Gastrocnemius medialis (tissue), 4 donors: ENCODE measurements at regions not wholly inside any gene's neighbourhood (a gene's known extent, or its start where the extent isn't known, plus 50 kb on each side); places are given as distances from the start of the nearest gene placed in this dataset.
"Not testable (repeated sequence)": the region's sequence is repeated elsewhere in the genome, so short reads cannot be mapped to it uniquely, and the experiment has no call there.

Experiments used
- ATAC-seq, 2 donors: fragments of 150-250 bp; one replicate each; pipeline ENCODE4 v1.9.1; 2016
- DNase-seq, 2 donors: peaks; one replicate each; pipeline ENCODE4 v3.0.0-alpha.2; 2019
- H3K27ac ChIP-seq, 4 donors: fragments of 200-600 bp; sonication (generic); 1 replicate in 1 of 4; 2 replicates in 3 of 4; pipeline ENCODE4 v1.5.1; 2016 to 2018; ENCODE audit warnings: mild to moderate bottlenecking in 2 of 4, moderate library complexity in 1 of 4
- H3K27me3 ChIP-seq, 3 donors: fragments of 200-600 bp; sonication (generic) in 2 of 3; 1 replicate in 1 of 3; 2 replicates in 2 of 3; pipeline versions ENCODE4 v1.5.1 to v1.6.0; 2016 to 2019; ENCODE audit warnings: mild to moderate bottlenecking in 1 of 3, moderate library complexity in 1 of 3
- H3K36me3 ChIP-seq, 2 donors: fragments of 200-600 bp; sonication (generic) in 1 of 2; one replicate each; pipeline ENCODE4 v1.5.1; 2017 to 2018
- H3K4me1 ChIP-seq, 2 donors: fragments of 200-600 bp; sonication (generic) in 1 of 2; one replicate each; pipeline ENCODE4 v1.5.1; 2016 to 2017; ENCODE audit warnings: mild to moderate bottlenecking in 2 of 2
- H3K4me3 ChIP-seq, 4 donors: fragments of 200-600 bp; sonication (generic) in 3 of 4; 1 replicate in 1 of 4; 2 replicates in 3 of 4; pipeline ENCODE4 v1.5.1; 2016 to 2019; ENCODE audit warnings: mild to moderate bottlenecking in 2 of 4
- H3K9me3 ChIP-seq, 3 donors: fragments of 200-600 bp; sonication (generic) in 2 of 3; 1 replicate in 1 of 3; 2 replicates in 2 of 3; pipeline ENCODE4 v1.5.1; 2016 to 2019
- POLR2A ChIP-seq, 2 donors: fragments of 450-650 bp; IDR thresholded peaks; one replicate each; pipeline ENCODE4 v1.6.1; 2017; ENCODE audit warnings: antibody characterized with exemption in 2 of 2, mild to moderate bottlenecking in 2 of 2, moderate library complexity in 2 of 2
- in situ Hi-C, 4 donors: fragments of 200-750 bp; cut with MboI; loops; one replicate each; pipeline versions ENCODE4 v1.15.0 to v1.8.0; 2017; ENCODE audit warnings: low sequenced_read_pairs in 4 of 4
- intact Hi-C: fragments of 100-400 bp; cut with DNase I; formaldehyde crosslinking; loops from one replicate; pipeline ENCODE4 v1.15.1; 2023; ENCODE audit warnings: low total_unique reads
- TF ChIP-seq, protein P1 (sequence below), 5 experiments: fragments of 450-650 bp in 3 of 5; fragments of 200-600 bp in 2 of 5; sonication (generic) in 2 of 5; IDR thresholded peaks in 4 of 5; conservative IDR thresholded peaks in 1 of 5; 1 replicate in 4 of 5; 2 replicates in 1 of 5; pipeline ENCODE4 v1.5.1; 2016 to 2019; ENCODE audit warnings: antibody characterized with exemption in 5 of 5, mild to moderate bottlenecking in 3 of 5, moderate library complexity in 3 of 5

DNA sequence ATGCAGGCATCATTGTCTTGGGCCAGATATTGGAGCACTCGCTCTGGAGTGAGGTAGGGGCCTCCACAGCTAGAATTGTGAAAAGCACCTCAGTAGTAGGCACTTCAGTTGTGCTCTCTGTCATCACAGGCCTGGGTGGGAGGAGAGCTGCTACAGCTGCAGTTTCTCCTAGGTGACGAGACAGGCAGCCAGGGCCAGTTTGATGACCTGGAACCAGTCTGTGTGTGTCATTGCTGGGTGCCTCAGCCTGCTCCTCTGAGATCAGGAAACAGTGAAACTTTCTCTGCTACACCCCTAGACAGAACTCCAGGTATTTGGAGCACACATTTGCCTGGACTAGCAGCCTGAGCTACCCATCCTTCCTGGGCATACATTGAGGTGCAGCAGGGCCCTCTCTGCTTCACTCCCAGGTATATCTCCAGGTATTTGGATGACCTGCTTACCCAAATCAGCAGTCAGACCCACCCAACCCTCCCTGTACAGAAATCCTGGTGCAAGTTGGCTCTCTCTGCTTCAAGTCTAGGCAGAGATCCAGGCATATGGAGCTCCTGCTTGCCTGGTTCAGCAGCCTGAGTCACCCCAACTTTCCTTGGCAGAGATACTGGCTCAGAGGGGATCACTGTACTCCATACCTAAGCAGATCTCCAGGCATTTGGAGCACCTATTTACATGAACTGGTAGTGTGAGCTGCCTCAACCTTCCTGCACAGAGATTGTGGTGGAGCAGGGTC, 54.3 kb upstream of the SGO1 start:
- TF ChIP-seq, protein P1, sequence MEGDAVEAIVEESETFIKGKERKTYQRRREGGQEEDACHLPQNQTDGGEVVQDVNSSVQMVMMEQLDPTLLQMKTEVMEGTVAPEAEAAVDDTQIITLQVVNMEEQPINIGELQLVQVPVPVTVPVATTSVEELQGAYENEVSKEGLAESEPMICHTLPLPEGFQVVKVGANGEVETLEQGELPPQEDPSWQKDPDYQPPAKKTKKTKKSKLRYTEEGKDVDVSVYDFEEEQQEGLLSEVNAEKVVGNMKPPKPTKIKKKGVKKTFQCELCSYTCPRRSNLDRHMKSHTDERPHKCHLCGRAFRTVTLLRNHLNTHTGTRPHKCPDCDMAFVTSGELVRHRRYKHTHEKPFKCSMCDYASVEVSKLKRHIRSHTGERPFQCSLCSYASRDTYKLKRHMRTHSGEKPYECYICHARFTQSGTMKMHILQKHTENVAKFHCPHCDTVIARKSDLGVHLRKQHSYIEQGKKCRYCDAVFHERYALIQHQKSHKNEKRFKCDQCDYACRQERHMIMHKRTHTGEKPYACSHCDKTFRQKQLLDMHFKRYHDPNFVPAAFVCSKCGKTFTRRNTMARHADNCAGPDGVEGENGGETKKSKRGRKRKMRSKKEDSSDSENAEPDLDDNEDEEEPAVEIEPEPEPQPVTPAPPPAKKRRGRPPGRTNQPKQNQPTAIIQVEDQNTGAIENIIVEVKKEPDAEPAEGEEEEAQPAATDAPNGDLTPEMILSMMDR (IDR thresholded peaks at IDR 0.05 in 4 of 5, conservative IDR thresholded peaks at IDR 0.05 in 1 of 5), result no peak
- no peak for TF ChIP-seq POLR2A (IDR thresholded peaks at IDR 0.05)
- in situ Hi-C loops, result no loop called here
- intact Hi-C loops, result no loop called here
- no peak for DNase-seq
- Histone ChIP-seq H3K4me3 (no peak overlapping the region), H3K27ac (no peak overlapping the region), H3K27me3 (no peaks in the 10 kb centered on the region), H3K4me1 (no peaks in the 10 kb centered on the region), H3K9me3 (no peaks in the 10 kb centered on the region), H3K36me3 (no peaks in the 10 kb centered on the region)
- no peak for ATAC-seq

DNA sequence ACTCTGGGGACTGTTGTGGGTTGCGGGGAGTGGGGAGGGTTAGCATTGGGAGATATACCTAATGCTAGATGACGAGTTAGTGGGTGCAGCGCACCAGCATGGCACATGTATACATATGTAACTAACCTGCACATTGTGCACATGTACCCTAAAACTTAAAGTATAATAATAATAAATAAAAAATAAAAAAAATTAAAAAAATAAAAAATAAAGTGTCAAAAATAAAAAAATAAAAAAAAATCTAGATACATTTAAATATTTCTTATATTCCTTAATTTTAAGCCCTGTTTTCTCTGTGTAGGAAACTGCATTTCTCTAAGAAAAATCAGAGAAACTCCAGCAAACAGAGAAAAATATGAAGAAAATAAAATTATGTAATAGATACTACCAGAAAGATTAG, 52.2 kb upstream of the SGO1 start:
- H3K36me3 ChIP-seq, intact Hi-C loops, in situ Hi-C loops, H3K27ac ChIP-seq, H3K27me3 ChIP-seq, ATAC-seq, H3K9me3 ChIP-seq, DNase-seq, H3K4me3 ChIP-seq, H3K4me1 ChIP-seq: not testable (repeated sequence)

GRCh38 chr3:20236603-20237002, 50.6 kb upstream of the SGO1 start:
- Histone ChIP-seq H3K27me3 (no peaks in the 10 kb centered on the region), H3K4me1 (no peaks in the 10 kb centered on the region), H3K9me3 (no peaks in the 10 kb centered on the region), H3K4me3 (no peak overlapping the region), H3K36me3 (no peaks in the 10 kb centered on the region), H3K27ac (no peak overlapping the region)
- DNase-seq (no peak), ATAC-seq (no peak)
- no peak for TF ChIP-seq POLR2A (IDR thresholded peaks at IDR 0.05)
- TF ChIP-seq, protein P1 (IDR thresholded peaks at IDR 0.05 in 4 of 5, conservative IDR thresholded peaks at IDR 0.05 in 1 of 5), result no peak
- intact Hi-C loops, result no loop called here
- in situ Hi-C loops, result no loop called here
